ENCODE measurements at regions not wholly inside any gene's neighbourhood (a gene's known extent, or its start where the extent isn't known, plus 50 kb on each side); places are given as distances from the start of the nearest gene placed in this dataset.

DNA sequence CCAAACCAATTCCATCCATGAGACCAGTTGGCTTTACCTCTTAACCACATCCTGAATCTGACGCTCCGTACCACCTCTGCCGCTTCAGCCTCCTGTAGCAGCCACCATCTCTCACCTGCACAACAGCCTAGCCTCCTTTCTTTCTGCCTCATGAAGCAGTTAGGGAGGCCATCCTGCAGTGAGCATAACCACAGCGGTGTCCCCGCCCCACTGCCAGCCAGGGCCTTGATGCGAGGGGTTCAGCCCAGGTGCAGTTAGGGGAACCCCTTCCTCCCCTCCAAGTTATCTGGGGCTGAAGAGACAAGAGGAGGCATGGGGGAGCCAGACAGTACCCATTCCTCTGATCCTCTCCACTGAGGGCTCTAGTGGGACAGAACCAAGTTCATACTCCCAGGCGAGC is 167.0 kb downstream of the C5orf15 start:
- H3K79me2 ChIP-seq (ENCODE audit: control insufficient read depth in 1 of 2, insufficient read depth in 2 of 2, low read length in 2 of 2), result no peaks in the 10 kb centered on the region

More for the DNA sequence above, 167.0 kb downstream of the C5orf15 start:
- Histone ChIP-seq H3K4me2 (ENCODE audit: insufficient read depth in 1 of 2, low read depth in 2 of 2, low read length in 2 of 2) (no peak overlapping the region), H2BK20ac (ENCODE audit: low read length) (no peak overlapping the region), H3K14ac (ENCODE audit: insufficient read length) (no peak overlapping the region), H3K27me3 (replicated peaks in 1 of 4; ENCODE audit: control insufficient read depth in 3 of 4, extremely low read depth in 1 of 4, insufficient read depth in 3 of 4, low read length in 3 of 4) (no peaks in the 10 kb centered on the region), H3K27ac (ENCODE audit: low read depth, low read length) (no peak overlapping the region), H2AK5ac (ENCODE audit: low read depth, low read length) (no peak overlapping the region), H2BK15ac (ENCODE audit: low read length) (0 out of 2 replicates have a peak overlapping the region, but pooled peaks have one; percentile 46), H3K9me3 (ENCODE audit: insufficient read depth in 2 of 2, low read depth in 1 of 2, low read length in 1 of 2) (peaks cover 0 to 4% of the 10 kb centered on the region in 2 experiments; a peak in 1 of 4 replicates), H3K4me3 (ENCODE audit: extremely low read depth in 1 of 4, insufficient read depth in 2 of 4, low read depth in 3 of 4, low read length in 4 of 4) (no peak overlapping the region), H4K20me1 (replicated peaks in 1 of 2; ENCODE audit: control insufficient read depth in 1 of 2, insufficient read depth in 2 of 2, low read length in 2 of 2) (no peaks in the 10 kb centered on the region), H2BK120ac (replicated peaks; ENCODE audit: low read depth, low read length) (no peak overlapping the region), H3K79me1 (ENCODE audit: low read depth, low read length) (no peaks in the 10 kb centered on the region), H3K18ac (ENCODE audit: extremely low read depth, low read length) (no peak overlapping the region), H3K36me3 (ENCODE audit: control insufficient read depth in 2 of 4, insufficient read depth in 4 of 4, low read length in 3 of 4) (no peaks in the 10 kb centered on the region), H3K56ac (replicated peaks; ENCODE audit: insufficient read length, low read depth, low read length) (no peak overlapping the region), H3K23me2 (ENCODE audit: low read depth, low read length) (peaks cover 3% of the 10 kb centered on the region; the same call in 1 of the 2 replicates), H2BK5ac (ENCODE audit: low read depth, low read length) (no peak overlapping the region), H3K4me1 (replicated peaks in 1 of 4; ENCODE audit: control insufficient read depth in 3 of 4, insufficient read depth in 4 of 4, low read length in 3 of 4) (no peaks in the 10 kb centered on the region), H2AFZ (ENCODE audit: low read length) (no peak overlapping the region), H4K8ac (ENCODE audit: extremely low read depth, insufficient read depth, low read length) (no peak overlapping the region), H2BK12ac (ENCODE audit: low read depth, low read length) (0 out of 2 replicates have a peak overlapping the region, but pooled peaks have one; percentile 39), H4K5ac (ENCODE audit: insufficient read length, low read depth, low read length) (no peak overlapping the region), H3K4ac (replicated peaks; ENCODE audit: insufficient read length, low read depth, low read length) (no peak overlapping the region), H4K91ac (replicated peaks; ENCODE audit: insufficient read length, low read length) (no peak overlapping the region), H3K23ac (ENCODE audit: insufficient read length) (no peak overlapping the region), H3K9ac (replicated peaks in 1 of 4; ENCODE audit: extremely low read depth in 1 of 4, low read depth in 3 of 4, low read length in 3 of 4) (no peak overlapping the region)
- TF ChIP-seq SIX5 (IDR thresholded peaks at IDR 0.05; ENCODE audit: low read depth, low read length) (no peak), NRF1 (IDR thresholded peaks at IDR 0.05; ENCODE audit: low read depth, low read length) (no peak), POU5F1 (IDR thresholded peaks at IDR 0.05; ENCODE audit: low read depth, low read length) (no peak), PHF8 (conservative IDR thresholded peaks at IDR 0.05; ENCODE audit: low read depth, low read length) (no peak), NANOG (IDR thresholded peaks at IDR 0.05; ENCODE audit: insufficient read depth, low read depth, low read length, poor library complexity, severe bottlenecking) (no peak), GTF2F1 (IDR thresholded peaks at IDR 0.05; ENCODE audit: borderline replicate concordance, low read depth, low read length) (no peak), SRF (IDR thresholded peaks at IDR 0.05; ENCODE audit: low read depth, low read length) (no peak), CREB1 (IDR thresholded peaks at IDR 0.05) (no peak), MAFK (IDR thresholded peaks at IDR 0.05; ENCODE audit: low read depth, low read length) (no peak), HDAC6 (IDR thresholded peaks at IDR 0.05; ENCODE audit: low read depth, low read length) (no peak), ATF2 (IDR thresholded peaks at IDR 0.05; ENCODE audit: low read length) (no peak)
- ChIA-PET CTCF (ENCODE audit: partially characterized antibody) (interaction anchor here (1.3 to 1.9 kb wide), 3 partner anchors 10 to 89 kb away, joined by 4 to 6 read pairs (median 5); no protein-coding TSS in a partner anchor), POLR2A (ENCODE audit: partially characterized antibody) (no interaction called here)
- DNase-seq (ENCODE audit: low read depth in 1 of 2, low spot score in 2 of 2) (no peak), FAIRE-seq (no peak)
- 93% methylated on average over 7 of the region's 7 CpGs; no CpG with 5 or more reads in 1 of the 2 experiments for WGBS, 2 experiments (ENCODE audit: extremely low coverage in 1 of 2, insufficient coverage in 1 of 2, insufficient read length in 1 of 2, insufficient replicate concordance in 2 of 2, low coverage in 1 of 2, low lambda C conversion rate in 2 of 2, missing lambda C conversion rate in 1 of 2)
